ENCODE measurements at regions not wholly inside any gene's neighbourhood (a gene's known extent, or its start where the extent isn't known, plus 50 kb on each side); places are given as distances from the start of the nearest gene placed in this dataset.

DNA sequence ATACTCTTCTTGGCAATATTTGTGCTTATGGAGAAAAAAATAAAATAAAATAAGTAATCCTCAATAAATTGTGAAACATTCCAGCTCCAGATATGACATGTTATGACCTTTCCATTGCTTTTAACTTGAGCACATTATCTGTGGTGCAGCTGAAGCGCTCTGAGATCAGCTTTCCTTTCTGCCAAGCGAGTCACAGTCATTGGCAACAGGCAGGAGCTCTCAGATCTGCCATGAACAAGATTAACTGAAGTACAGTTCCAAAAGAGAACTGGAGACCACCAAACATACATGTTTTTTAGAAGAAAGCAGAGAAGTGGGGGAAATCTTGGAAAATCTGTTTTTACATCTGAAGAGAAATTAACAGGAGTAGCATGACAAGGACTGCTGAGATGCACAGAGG lies 89.2 kb upstream of the DSCAM start:
- peaks cover 26% of the 10 kb centered on the region; the same call in 1 of the 2 replicates for H3K9me3 ChIP-seq (ENCODE audit: low read length)
- no peak overlapping the region for H3K27ac ChIP-seq (ENCODE audit: low read length)
- no peaks in the 10 kb centered on the region for H4K20me1 ChIP-seq (ENCODE audit: low read length)
- H3K27me3 ChIP-seq (ENCODE audit: low read length) = no peaks in the 10 kb centered on the region
- no peaks in the 10 kb centered on the region for H3K79me2 ChIP-seq (ENCODE audit: low read length)
- no peaks in the 10 kb centered on the region for H3F3A ChIP-seq (ENCODE audit: low read length, unreplicated experiment)
- no peak overlapping the region for H2AFZ ChIP-seq (ENCODE audit: low read length)
- TF ChIP-seq EZH2phosphoT487 (IDR thresholded peaks at IDR 0.05; ENCODE audit: borderline replicate concordance, low read length) (no peak), EZH2 (IDR thresholded peaks at IDR 0.05; ENCODE audit: low read length, unreplicated experiment) (no peak)
- TF ChIP-seq, protein P1, sequence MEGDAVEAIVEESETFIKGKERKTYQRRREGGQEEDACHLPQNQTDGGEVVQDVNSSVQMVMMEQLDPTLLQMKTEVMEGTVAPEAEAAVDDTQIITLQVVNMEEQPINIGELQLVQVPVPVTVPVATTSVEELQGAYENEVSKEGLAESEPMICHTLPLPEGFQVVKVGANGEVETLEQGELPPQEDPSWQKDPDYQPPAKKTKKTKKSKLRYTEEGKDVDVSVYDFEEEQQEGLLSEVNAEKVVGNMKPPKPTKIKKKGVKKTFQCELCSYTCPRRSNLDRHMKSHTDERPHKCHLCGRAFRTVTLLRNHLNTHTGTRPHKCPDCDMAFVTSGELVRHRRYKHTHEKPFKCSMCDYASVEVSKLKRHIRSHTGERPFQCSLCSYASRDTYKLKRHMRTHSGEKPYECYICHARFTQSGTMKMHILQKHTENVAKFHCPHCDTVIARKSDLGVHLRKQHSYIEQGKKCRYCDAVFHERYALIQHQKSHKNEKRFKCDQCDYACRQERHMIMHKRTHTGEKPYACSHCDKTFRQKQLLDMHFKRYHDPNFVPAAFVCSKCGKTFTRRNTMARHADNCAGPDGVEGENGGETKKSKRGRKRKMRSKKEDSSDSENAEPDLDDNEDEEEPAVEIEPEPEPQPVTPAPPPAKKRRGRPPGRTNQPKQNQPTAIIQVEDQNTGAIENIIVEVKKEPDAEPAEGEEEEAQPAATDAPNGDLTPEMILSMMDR (conservative IDR thresholded peaks at IDR 0.05; ENCODE audit: low read depth, low read length) = no peak
- H3K9ac ChIP-seq (ENCODE audit: low read length) = no peak overlapping the region
- no peak overlapping the region for H3K4me3 ChIP-seq (ENCODE audit: low read length)
- POLR2A ChIA-PET (ENCODE audit: unreplicated experiment) = no interaction called here
- intact Hi-C loops (cut with micrococcal nuclease) = no loop called here
- no peaks in the 10 kb centered on the region for H3K36me3 ChIP-seq (ENCODE audit: low read depth, low read length)
- CTCF ChIA-PET = no interaction called here
- DNase-seq = no peak
- H3K4me2 ChIP-seq (ENCODE audit: low read length) = no peak overlapping the region
- BruUV-seq (replicated peaks) = no TSS peak
- no peak for ATAC-seq
- H3K9me2 ChIP-seq (replicated peaks; ENCODE audit: low read length) = no peaks in the 10 kb centered on the region
- H3K4me1 ChIP-seq (ENCODE audit: insufficient read depth, low read length) = no peaks in the 10 kb centered on the region

DNA sequence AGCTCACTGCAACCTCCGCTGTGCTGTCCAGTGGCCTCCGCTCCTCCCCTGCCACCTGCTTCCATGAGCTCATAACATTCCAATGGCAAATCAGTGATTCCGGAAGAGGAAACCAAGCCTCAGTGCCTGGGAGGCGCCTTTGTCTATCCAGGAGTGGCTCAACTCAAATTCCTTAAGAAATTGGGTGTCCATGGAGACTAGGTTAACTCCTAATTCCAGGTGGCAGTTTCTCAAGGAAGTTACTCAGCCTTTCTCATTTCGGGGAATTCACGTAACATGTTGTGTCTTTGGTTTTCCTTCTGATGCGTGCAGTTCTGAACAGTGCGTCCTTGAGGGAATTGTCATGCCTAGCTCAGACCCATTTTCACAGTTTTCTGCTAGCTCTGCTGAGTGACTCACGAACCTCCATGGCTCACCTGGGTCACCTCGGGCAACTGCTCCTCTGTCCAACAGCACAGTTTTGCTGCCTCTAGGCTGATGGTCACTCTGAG lies 89.9 kb upstream of the DSCAM start:
- H3K27ac ChIP-seq (ENCODE audit: low read length) = no peak overlapping the region
- no TSS peak for BruUV-seq (replicated peaks)

DNA sequence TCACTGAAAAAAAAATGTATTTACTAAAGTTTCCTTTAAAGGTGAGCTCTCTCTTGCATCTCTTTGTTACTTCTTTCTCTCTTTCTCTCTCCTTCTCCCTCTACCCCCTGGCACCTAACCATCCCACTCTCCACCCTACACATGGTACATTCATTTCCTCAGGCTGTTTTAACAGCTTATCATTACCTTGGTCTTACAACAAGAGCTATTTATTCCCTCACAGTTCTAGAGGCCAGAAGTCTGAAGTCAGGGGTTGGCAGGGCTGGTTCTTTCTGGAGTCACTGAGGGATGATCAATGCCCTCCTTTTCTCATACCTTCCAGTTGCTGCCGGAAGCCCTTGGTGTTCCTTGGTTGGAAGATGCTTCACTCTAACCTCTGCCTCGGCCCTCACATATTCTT lies 91.1 kb upstream of the DSCAM start:
- TF ChIP-seq EZH2 (IDR thresholded peaks at IDR 0.05; ENCODE audit: low read length, unreplicated experiment) (no peak), EZH2phosphoT487 (IDR thresholded peaks at IDR 0.05; ENCODE audit: borderline replicate concordance, low read length) (no peak)
- TF ChIP-seq, protein P1 (conservative IDR thresholded peaks at IDR 0.05; ENCODE audit: low read depth, low read length) = no peak
- Histone ChIP-seq H2AFZ (ENCODE audit: low read length) (no peak overlapping the region), H3K27me3 (ENCODE audit: low read length) (no peaks in the 10 kb centered on the region), H3K9me2 (replicated peaks; ENCODE audit: low read length) (no peaks in the 10 kb centered on the region), H3K27ac (ENCODE audit: low read length) (no peak overlapping the region), H3K9ac (ENCODE audit: low read length) (no peak overlapping the region), H3K79me2 (ENCODE audit: low read length) (no peaks in the 10 kb centered on the region), H3K4me3 (ENCODE audit: low read length) (no peak overlapping the region), H3K4me1 (ENCODE audit: insufficient read depth, low read length) (no peaks in the 10 kb centered on the region), H3K4me2 (ENCODE audit: low read length) (no peak overlapping the region), H3K36me3 (ENCODE audit: low read depth, low read length) (no peaks in the 10 kb centered on the region), H4K20me1 (ENCODE audit: low read length) (no peaks in the 10 kb centered on the region), H3F3A (ENCODE audit: low read length, unreplicated experiment) (no peaks in the 10 kb centered on the region), H3K9me3 (ENCODE audit: low read length) (peaks cover 17% of the 10 kb centered on the region; the same call in 1 of the 2 replicates)
- BruUV-seq (replicated peaks) = no TSS peak
- no peak for ATAC-seq
- no peak for DNase-seq
- intact Hi-C loops (cut with micrococcal nuclease) = no loop called here
- ChIA-PET CTCF (no interaction called here), POLR2A (ENCODE audit: unreplicated experiment) (no interaction called here)

More for the DNA sequence above, 89.9 kb upstream of the DSCAM start:
- no peak for ATAC-seq
- Histone ChIP-seq H3K9me2 (replicated peaks; ENCODE audit: low read length) (no peaks in the 10 kb centered on the region), H4K20me1 (ENCODE audit: low read length) (no peaks in the 10 kb centered on the region), H3K4me3 (ENCODE audit: low read length) (no peak overlapping the region), H3K27me3 (ENCODE audit: low read length) (no peaks in the 10 kb centered on the region), H3K36me3 (ENCODE audit: low read depth, low read length) (no peaks in the 10 kb centered on the region), H3K79me2 (ENCODE audit: low read length) (no peaks in the 10 kb centered on the region), H3K4me2 (ENCODE audit: low read length) (no peak overlapping the region), H3F3A (ENCODE audit: low read length, unreplicated experiment) (no peaks in the 10 kb centered on the region), H3K9ac (ENCODE audit: low read length) (no peak overlapping the region), H2AFZ (ENCODE audit: low read length) (no peak overlapping the region), H3K9me3 (ENCODE audit: low read length) (peaks cover 24% of the 10 kb centered on the region; the same call in 1 of the 2 replicates), H3K4me1 (ENCODE audit: insufficient read depth, low read length) (no peaks in the 10 kb centered on the region)
- intact Hi-C loops (cut with micrococcal nuclease) = no loop called here
- ChIA-PET CTCF (no interaction called here), POLR2A (ENCODE audit: unreplicated experiment) (no interaction called here)
- no peak for DNase-seq
- TF ChIP-seq, protein P1 (conservative IDR thresholded peaks at IDR 0.05; ENCODE audit: low read depth, low read length) = no peak
- TF ChIP-seq EZH2phosphoT487 (IDR thresholded peaks at IDR 0.05; ENCODE audit: borderline replicate concordance, low read length) (no peak), EZH2 (IDR thresholded peaks at IDR 0.05; ENCODE audit: low read length, unreplicated experiment) (no peak)

Data from PC-3 (cell line).